ENCODE measurements at regions not wholly inside any gene's neighbourhood (a gene's known extent, or its start where the extent isn't known, plus 50 kb on each side); places are given as distances from the start of the nearest gene placed in this dataset.

DNA sequence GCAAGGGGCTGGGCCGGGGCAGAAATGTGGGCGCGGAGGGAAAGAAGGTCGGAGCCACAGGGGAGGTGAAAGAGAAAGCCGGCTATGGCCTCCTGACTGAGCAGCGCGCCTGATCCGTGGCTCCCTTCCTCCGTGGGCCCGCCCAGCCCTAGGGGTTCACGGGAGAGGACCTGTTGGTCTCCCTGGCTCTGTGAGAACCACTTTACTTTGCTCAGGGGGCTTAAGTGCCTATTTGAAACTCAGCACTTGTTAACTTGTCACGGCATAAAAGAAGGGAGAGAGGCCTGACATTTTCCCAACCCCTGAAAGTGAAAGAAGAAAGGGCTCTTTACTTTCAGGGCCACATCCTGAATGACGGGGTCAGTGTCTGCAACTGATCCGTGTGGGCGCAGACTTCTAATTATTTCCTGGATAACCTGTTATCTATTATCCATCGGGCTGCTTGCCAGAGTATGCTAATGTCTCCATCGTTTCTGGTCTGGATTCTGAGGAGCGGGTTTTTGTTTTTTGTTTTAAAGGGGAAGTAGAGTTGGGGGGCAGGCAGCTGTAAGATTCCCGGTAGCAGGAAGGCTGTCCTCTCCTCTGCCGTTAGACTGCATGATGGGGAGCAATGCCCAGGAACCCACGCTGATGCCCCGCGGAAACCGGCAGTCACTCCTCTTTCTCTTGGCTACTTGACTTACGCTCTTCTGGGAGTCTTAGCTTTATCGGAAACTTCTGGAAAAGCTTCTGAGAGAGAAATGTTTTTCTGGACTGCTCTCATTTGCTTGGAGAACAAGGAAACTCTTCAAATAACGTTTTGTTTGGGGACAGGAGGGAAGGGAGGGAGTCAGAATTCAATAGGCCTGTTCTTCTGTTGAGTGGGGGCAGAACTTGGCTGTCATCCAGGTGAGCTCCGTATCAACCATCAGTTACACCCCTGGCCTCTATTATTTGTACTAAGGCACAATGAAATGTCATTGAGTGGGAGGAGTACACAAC, 127.7 kb upstream of the MAX start:
- H3K9me3 ChIP-seq: no peaks in the 10 kb centered on the region
- peaks cover 0 to 28% (median 12%) of the 10 kb centered on the region in 4 donors for H3K4me1 ChIP-seq
- DNase-seq: peak; percentile 37 to 76 (median 75)
- TF ChIP-seq CTCF (IDR thresholded peaks at IDR 0.05) (no peak), POLR2A (IDR thresholded peaks at IDR 0.05) (no peak)
- peak overlapping the region; percentile 73 to 83 (median 82) for H3K27ac ChIP-seq
- peak overlapping the region; percentile 25 to 37 (median 30) for H3K4me3 ChIP-seq
- no peaks in the 10 kb centered on the region for H3K36me3 ChIP-seq
- no peaks in the 10 kb centered on the region for H3K27me3 ChIP-seq

GRCh38 chr14:65231286-65231980, 129.1 kb upstream of the MAX start:
- no peaks in the 10 kb centered on the region for H3K27me3 ChIP-seq
- H3K36me3 ChIP-seq: no peaks in the 10 kb centered on the region
- H3K27ac ChIP-seq: peak overlapping the region; percentile 32 to 83 (median 59)
- no peak overlapping the region for H3K4me3 ChIP-seq
- no peak for TF ChIP-seq CTCF (IDR thresholded peaks at IDR 0.05)
- TF ChIP-seq POLR2A (IDR thresholded peaks at IDR 0.05): no peak
- peak in 1 of 3 donors; percentile 44 for DNase-seq
- H3K9me3 ChIP-seq: no peaks in the 10 kb centered on the region
- peaks cover 0 to 20% (median 9%) of the 10 kb centered on the region in 4 donors for H3K4me1 ChIP-seq

GRCh38 chr14:65234752-65235361, 132.5 kb upstream of the MAX start:
- Histone ChIP-seq H3K27ac (no peak overlapping the region), H3K9me3 (no peaks in the 10 kb centered on the region), H3K27me3 (no peaks in the 10 kb centered on the region), H3K36me3 (no peaks in the 10 kb centered on the region), H3K4me1 (peaks cover 0 to 41% (median 8%) of the 10 kb centered on the region in 4 donors), H3K4me3 (no peak overlapping the region)
- TF ChIP-seq POLR2A (IDR thresholded peaks at IDR 0.05) (no peak), CTCF (IDR thresholded peaks at IDR 0.05) (no peak)
- DNase-seq: no peak

DNA sequence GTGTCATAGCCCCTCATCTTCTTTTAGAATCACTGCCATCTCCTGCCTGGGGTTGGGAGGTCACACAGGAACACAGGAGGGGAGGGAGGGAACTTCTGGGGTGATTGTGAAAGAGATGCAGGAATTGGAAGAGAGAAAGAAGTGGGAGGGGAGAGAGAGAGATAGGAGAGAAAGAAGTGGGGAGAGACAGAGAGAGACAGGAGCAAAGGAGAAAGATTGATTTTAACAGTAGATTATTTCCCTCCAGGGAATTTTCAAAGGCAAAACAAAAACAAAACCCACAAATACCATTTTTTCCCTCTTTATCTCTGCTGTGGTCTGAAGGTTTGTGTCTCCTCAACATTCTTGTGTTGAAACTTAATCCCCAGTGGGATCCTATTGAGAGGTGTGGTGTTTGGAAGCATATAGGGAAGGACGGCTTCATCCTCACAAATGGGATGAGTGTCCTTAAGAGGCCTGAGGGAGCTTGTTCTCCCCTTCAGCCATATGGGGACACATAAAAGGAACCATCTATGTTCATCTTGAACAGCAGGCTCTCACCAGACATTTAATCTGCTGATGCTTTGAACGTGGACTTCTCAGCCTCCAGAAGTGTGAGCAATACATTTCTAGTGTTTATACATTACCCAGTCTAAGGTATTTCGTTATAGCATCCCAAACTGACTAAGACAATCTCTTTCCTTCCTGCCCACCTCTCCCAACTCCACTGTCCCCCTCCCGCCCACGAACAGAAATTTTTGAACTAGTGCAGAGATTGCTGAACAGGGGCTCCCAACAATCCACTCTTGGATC, 134.9 kb upstream of the MAX start:
- Histone ChIP-seq H3K27me3 (no peaks in the 10 kb centered on the region), H3K4me3 (no peak overlapping the region), H3K9me3 (no peaks in the 10 kb centered on the region), H3K36me3 (no peaks in the 10 kb centered on the region), H3K4me1 (peaks cover 0 to 26% (median 2%) of the 10 kb centered on the region in 4 donors), H3K27ac (peak overlapping the region in 1 of 4 donors; percentile 41)
- TF ChIP-seq CTCF (IDR thresholded peaks at IDR 0.05) (no peak), POLR2A (IDR thresholded peaks at IDR 0.05) (no peak)
- DNase-seq: no peak

GRCh38 chr14:65237941-65238340, 135.6 kb upstream of the MAX start:
- Histone ChIP-seq H3K27me3 (no peaks in the 10 kb centered on the region), H3K4me3 (no peak overlapping the region), H3K27ac (peak overlapping the region in 2 of 4 donors; percentile 41 to 85), H3K9me3 (no peaks in the 10 kb centered on the region), H3K4me1 (peaks cover 0 to 28% (median 2%) of the 10 kb centered on the region in 4 donors), H3K36me3 (no peaks in the 10 kb centered on the region)
- DNase-seq: no peak
- TF ChIP-seq CTCF (IDR thresholded peaks at IDR 0.05) (no peak), POLR2A (IDR thresholded peaks at IDR 0.05) (no peak)
